ENCODE measurements at regions not wholly inside any gene's neighbourhood (a gene's known extent, or its start where the extent isn't known, plus 50 kb on each side); places are given as distances from the start of the nearest gene placed in this dataset.

DNA sequence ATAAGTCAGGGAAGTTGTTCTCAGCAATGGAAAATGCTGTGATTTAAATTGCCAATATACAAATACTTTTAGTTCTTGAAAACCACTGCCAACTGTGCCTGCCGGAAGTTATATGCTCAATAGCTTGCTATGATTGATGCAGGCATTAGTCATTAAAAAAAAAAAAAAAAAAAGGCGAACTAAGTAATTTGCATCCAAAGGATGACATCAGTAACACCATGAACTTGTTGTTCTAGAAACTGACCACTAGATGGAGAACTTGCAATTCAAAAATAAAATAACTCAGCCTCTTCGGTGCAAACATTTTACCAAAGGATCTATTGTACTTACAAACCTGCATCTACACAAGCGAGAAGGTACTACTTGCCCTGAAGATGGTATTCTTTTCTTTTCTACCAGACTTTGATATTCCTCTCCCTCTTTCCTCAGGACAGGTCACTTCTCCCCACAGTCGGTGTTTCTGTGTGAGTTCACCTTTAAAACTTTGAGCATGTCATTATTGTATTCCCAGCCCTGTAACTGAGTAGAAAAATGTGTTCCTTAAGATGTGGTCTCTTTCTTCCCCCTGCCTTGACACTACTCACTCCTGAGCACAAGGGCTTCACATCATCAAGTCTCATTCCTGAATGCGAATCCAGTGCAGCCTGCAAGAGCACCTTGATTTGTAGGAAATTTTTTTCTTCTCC lies 115.0 kb upstream of the VEPH1 start:
- Histone ChIP-seq H3K27me3 (peaks cover 0 to 3% (median 0%) of the 10 kb centered on the region in 9 donors), H3K36me3 (no peaks in the 10 kb centered on the region), H3K4me3 (no peak overlapping the region), H3K27ac (no peak overlapping the region), H3K9me3 (no peaks in the 10 kb centered on the region), H3K4me1 (peaks cover 0 to 6% (median 0%) of the 10 kb centered on the region in 12 donors)
- no peak for DNase-seq
- peak in 3 of 4 donors; percentile 32 to 51 (median 39) for ATAC-seq
- intact Hi-C loops (cut with DNase I) = loop anchor here (2.0 to 10.0 kb wide), 7 partner anchors 814 to 1177 kb away; no protein-coding TSS in a partner anchor
- TF ChIP-seq, protein P1, sequence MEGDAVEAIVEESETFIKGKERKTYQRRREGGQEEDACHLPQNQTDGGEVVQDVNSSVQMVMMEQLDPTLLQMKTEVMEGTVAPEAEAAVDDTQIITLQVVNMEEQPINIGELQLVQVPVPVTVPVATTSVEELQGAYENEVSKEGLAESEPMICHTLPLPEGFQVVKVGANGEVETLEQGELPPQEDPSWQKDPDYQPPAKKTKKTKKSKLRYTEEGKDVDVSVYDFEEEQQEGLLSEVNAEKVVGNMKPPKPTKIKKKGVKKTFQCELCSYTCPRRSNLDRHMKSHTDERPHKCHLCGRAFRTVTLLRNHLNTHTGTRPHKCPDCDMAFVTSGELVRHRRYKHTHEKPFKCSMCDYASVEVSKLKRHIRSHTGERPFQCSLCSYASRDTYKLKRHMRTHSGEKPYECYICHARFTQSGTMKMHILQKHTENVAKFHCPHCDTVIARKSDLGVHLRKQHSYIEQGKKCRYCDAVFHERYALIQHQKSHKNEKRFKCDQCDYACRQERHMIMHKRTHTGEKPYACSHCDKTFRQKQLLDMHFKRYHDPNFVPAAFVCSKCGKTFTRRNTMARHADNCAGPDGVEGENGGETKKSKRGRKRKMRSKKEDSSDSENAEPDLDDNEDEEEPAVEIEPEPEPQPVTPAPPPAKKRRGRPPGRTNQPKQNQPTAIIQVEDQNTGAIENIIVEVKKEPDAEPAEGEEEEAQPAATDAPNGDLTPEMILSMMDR (IDR thresholded peaks at IDR 0.05) = peak; percentile 49 to 72 (median 66)
- no peak for TF ChIP-seq POLR2A (IDR thresholded peaks at IDR 0.05)
- 22 to 28% (median 26%) methylated on average over 6 of the region's 6 CpGs for WGBS, 4 donors

DNA sequence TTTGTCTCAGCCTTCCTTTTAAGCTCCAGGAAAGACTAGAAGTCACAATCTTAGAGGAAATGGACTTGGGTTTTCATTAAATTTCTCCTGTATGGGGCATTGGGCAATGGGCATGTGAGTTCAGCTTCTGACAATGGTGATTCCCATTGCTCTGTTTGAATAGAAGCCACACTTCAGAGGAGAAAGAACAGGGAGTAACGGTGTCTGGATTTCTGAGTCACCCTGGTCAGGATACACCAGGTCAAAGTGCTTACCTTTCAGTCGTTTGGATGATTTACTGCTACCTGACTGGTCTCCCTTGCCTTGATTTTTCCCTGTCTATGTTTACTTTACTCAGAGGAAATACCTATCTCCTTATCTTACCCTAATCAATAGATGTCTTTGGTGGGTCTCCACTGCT lies 111.7 kb upstream of the VEPH1 start:
- intact Hi-C loops (cut with DNase I) = loop anchor here in 8 of 10 donors (5.0 to 10.0 kb wide), 6 partner anchors 817 to 1180 kb away; no protein-coding TSS in a partner anchor
- 45 to 72% (median 55%) methylated on average over 2 of the region's 2 CpGs for WGBS, 4 donors
- no peak for DNase-seq
- no peaks in the 10 kb centered on the region for H3K36me3 ChIP-seq
- ATAC-seq = no peak
- H3K9me3 ChIP-seq = no peaks in the 10 kb centered on the region
- TF ChIP-seq POLR2A (IDR thresholded peaks at IDR 0.05) = no peak
- TF ChIP-seq, protein P1 (IDR thresholded peaks at IDR 0.05) = no peak
- no peak overlapping the region for H3K27ac ChIP-seq
- H3K27me3 ChIP-seq = no peaks in the 10 kb centered on the region
- peaks cover 0 to 6% (median 0%) of the 10 kb centered on the region in 12 donors for H3K4me1 ChIP-seq
- no peak overlapping the region for H3K4me3 ChIP-seq

DNA sequence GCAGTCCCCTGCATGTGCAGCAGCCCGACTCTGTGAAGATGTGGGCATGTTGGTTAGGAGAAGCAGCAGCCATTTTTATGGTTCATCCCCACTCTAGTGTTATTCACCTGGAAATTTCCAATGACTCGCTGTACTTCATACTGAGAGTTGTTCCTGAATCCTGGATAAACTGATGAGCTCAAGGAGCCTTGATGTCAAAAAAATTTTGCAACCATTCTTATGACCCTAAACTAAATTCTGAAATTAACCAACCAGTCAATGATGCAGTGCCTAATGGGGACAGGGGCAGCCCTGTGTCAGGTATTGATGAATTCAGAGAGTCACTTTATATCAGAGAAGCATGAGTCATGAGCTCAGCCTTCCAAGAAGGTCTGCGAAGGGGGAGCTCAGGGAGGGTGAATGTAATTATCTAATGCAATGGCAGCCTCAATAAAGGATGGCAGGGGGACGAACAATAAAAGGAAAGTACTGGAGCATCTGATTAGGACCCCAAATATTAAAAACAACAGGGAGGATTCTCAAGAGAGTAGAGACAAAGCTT lies 108.4 kb upstream of the VEPH1 start:
- 88 to 89% (median 89%) methylated on average over 4 of the region's 4 CpGs for WGBS, 4 donors
- intact Hi-C loops (cut with DNase I) = loop anchor here in 2 of 10 donors (10.0 kb wide), 2 partner anchors 913 to 1183 kb away; no protein-coding TSS in a partner anchor

More for the DNA sequence above, 108.4 kb upstream of the VEPH1 start:
- no peak for DNase-seq
- Histone ChIP-seq H3K9me3 (no peaks in the 10 kb centered on the region), H3K4me3 (no peak overlapping the region), H3K36me3 (no peaks in the 10 kb centered on the region), H3K4me1 (peaks cover 0 to 2% (median 0%) of the 10 kb centered on the region in 12 donors), H3K27ac (no peak overlapping the region), H3K27me3 (no peaks in the 10 kb centered on the region)
- no peak for TF ChIP-seq POLR2A (IDR thresholded peaks at IDR 0.05)
- TF ChIP-seq, protein P1 (IDR thresholded peaks at IDR 0.05) = no peak
- ATAC-seq = no peak
